Adipose tissue (tissue), 3 donors: ENCODE measurements at regions not wholly inside any gene's neighbourhood (a gene's known extent, or its start where the extent isn't known, plus 50 kb on each side); places are given as distances from the start of the nearest gene placed in this dataset.

Experiments
- H3K27ac ChIP-seq: one replicate; pipeline ENCODE4 v1.5.1; 2013; ENCODE audit warnings: low read depth, low read length
- WGBS, 3 donors: extraction: QIAGEN DNeasy Blood & Tissue Kit; methylation state at CpG; one replicate each; pipeline ENCODE4 v1.1.7; 2013; 5-methylcytosine and 5-hydroxymethylcytosine counted together
- donor health status: healthy with polysubstance abuse.
- donor health status: Bipolar disorder and iron deficiency.
- donor health status: healthy.

DNA sequence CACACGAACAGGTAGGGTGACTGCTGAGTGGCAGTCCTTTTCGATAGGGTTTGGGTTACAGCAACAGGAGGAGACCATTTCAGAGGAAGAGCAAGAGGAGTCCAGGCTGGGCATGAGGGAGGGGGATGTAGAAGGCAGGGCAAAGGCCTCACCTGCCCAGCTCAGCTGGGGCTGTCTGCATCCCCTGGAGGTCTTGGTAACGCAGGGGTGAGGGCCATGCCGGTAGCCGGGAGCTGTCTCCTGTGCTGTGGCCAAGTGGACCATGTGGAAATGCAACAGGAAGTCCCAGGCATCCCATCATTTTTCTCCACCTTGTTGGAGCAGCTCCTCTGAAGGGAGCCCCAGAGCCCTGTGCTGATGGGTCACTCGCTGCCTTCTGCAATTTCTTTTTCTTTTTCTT, 105.4 kb upstream of the C1orf174 start:
- H3K27ac ChIP-seq: no peak overlapping the region
- WGBS, 3 donors: 75 to 76% (median 76%) methylated on average over 6 of the region's 6 CpGs

- WGBS, 3 donors: 72 to 77% (median 75%) methylated on average over 6 to 7 of the region's 7 CpGs
- H3K27ac ChIP-seq: no peak overlapping the region
Measured at GRCh38 chr1:4006676-4007374, 106.8 kb upstream of the C1orf174 start.

DNA sequence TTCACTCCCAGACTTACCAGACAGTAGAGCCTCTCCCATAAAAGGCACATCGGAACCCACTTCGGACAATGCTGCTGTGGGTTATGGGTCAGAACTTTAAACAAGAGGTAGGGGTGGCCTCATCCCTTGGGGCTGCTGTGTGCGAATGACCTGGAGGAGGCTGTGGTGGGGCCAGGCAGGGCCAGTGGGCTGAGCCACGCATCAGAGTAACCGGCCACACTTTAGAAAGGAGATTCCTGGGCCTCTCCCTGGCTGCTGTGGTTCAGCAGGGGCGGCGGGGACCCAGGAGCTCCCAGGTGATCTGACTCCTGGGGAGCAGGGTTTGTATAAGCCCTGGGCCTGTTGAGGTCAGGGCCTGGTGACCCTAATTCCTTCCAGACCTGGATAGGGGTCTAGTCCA, 110.2 kb upstream of the C1orf174 start:
- 73 to 81% (median 74%) methylated on average over 7 of the region's 7 CpGs for WGBS, 3 donors
- no peak overlapping the region for H3K27ac ChIP-seq

- 57 to 72% (median 60%) methylated on average over 25 of the region's 25 CpGs for WGBS, 3 donors
- H3K27ac ChIP-seq: no peak overlapping the region
Measured at GRCh38 chr1:4010814-4011605, 110.9 kb upstream of the C1orf174 start.

DNA sequence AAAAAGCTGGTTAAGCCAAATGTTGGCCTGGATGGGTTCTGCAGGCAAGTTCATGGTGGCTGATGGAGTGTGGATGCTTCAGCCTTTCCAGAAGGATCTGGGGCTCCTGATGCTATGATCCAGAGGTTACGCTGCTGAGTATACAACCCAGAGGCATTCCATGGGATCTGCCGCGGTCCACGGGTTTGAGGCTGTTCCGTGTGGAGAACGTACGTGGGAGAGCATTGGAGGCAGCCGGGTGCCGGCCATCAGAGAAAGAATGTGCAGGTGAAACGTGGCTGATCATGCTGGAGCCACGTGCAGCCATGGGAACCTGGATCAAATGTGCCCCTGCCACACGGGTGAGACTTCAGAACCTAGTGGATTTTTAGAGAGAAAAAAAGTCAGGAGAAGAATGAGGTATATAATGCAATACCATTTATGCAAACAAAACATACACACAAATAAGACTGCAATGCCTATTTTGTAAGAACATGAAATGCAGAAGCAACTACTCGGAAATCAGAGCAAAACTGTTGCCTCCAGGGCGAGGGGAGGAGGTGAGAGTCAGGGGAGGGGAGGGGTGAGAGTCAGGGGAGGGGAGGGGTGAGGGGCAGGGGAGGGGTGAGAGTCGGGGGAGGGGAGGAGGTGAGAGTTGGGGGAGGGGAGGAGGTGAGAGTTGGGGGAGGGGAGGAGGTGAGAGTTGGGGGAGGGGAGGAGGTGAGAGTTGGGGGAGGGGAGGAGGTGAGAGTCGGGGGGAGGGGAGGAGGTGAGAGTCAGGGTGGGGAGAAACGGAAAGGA, 116.5 kb upstream of the C1orf174 start:
- no peak overlapping the region for H3K27ac ChIP-seq
- WGBS, 3 donors: 68 to 76% (median 71%) methylated on average over 15 to 16 of the region's 17 CpGs

DNA sequence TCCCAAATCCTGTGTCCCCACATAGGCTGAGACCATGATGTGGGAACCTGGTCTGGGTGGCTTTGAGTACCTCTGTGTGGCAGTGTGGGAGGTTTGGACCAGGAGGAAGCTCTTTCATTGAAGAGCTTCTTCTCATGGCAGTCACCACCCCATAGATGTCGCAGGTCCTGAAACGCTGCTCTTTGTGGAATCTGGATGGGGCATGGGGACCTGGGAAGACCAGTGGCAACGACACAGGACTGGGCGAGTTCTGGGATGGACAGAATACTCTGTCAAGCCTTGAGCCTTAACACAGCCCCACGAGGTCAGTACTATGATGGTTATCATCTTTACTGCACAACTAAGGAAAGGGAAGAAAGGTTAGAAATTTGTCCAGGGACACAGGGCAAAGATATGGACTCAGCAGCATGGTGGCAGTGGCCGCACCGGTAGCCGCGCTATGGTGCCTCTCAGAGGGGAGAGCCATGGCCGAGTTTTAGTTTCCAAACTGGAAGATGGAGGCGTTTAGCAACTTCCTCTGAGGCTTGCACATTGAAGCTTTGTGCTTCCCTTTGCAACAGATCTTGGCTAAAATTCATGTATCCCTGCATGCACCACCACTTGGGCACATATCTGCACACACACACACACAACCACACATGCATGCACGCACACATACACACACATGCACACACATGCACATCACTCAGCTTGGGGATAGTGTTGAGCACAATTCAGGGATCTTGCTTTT, 117.7 kb upstream of the C1orf174 start:
- WGBS, 3 donors: 71 to 74% (median 73%) methylated on average over 12 of the region's 12 CpGs
- no peak overlapping the region for H3K27ac ChIP-seq

DNA sequence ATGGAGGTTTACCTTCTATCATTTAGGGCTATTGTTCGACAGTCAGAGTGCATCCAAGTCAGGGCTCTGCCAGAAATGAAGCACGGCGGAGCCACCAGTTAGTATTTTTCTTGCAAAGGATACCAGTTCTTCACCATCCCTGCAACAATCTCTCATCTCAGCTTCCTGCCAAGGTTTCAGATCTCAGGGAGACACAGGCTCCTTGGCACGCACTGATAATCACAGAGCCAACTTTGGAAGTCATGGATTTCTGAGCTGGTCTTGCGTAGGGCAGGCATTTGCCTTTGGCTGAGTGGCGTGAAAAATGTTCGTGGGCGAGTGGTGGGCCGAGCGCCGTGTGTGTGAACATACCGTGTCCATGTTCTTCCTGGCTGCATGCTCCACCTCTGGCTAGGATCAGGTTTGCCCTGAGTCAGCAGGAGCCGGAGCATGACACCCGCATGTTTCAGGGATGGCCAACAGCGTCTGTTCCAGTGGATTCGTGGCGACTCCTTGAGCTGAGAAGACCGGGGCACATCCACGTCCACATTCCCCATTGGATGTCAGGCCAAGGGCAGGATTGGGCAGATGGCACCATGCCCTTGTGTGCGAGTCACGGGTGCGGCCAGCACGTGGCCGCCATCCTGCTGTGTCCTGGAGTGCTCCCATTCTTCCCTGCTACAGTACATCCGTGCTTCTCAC, 118.5 kb upstream of the C1orf174 start:
- H3K27ac ChIP-seq: no peak overlapping the region
- 84 to 86% (median 84%) methylated on average over 25 of the region's 25 CpGs for WGBS, 3 donors

- H3K27ac ChIP-seq: no peak overlapping the region
Measured at GRCh38 chr1:4019147-4019521, 119.1 kb upstream of the C1orf174 start.

DNA sequence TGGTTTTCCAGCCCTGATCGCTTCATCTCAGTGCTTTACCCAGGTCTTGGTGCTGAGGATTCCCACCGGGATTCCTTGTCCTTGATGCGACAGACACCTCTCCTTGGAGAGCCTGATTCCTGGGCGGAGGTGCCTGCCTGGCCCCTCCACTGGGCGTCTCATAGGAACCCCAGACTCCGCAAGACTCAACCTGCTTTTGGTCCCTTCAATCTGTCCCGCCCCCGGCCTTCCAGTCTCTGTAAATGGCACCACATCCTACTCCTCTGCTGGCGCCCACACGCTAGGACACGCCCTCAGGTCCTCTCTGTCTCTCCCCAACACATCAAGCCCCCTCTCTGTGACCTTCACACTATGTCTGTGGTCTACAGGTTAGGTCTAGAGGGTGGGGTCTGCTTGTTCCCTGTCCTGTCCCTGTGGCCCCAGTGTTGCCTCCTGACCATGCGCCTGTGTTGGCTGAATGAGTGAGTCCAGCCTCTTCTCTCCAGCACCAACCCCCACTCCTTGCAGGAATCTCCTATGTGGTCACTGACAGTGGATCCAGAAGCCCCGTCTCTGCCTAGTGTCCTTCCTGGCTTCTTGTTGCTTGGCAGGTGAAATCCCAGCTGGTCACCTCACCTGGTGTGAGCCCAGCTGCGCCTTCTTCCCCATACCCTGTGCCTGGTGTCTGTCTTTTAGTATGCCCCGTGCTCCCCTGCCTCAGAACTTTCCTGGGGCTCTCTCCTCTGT, 119.7 kb upstream of the C1orf174 start:
- H3K27ac ChIP-seq: no peak overlapping the region
- WGBS, 3 donors: 72 to 86% (median 85%) methylated on average over 15 of the region's 15 CpGs

More at GRCh38 chr1:4019147-4019521, 119.1 kb upstream of the C1orf174 start:
- 65 to 75% (median 73%) methylated on average over 13 of the region's 13 CpGs for WGBS, 3 donors

DNA sequence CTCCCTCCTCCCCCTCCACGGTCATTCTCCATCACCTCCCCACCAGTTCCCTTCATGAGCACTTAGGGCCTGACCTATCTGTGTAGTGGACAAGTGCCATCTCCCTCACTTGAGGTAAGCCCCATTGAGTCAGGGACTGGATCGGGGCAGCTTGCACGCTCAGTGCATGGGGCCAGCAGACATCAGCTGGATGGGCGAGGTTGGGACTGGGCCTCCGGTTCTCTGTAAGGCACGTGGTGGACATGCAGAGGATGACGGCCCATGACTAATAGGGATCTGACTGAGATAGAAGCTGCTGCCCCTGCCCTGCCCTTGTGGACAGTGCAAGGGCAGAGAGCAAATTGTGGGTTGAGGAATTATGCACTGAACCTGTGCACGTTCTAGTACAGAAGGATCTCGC, 120.4 kb upstream of the C1orf174 start:
- 52 to 71% (median 64%) methylated on average over 9 of the region's 9 CpGs for WGBS, 3 donors
- no peak overlapping the region for H3K27ac ChIP-seq

DNA sequence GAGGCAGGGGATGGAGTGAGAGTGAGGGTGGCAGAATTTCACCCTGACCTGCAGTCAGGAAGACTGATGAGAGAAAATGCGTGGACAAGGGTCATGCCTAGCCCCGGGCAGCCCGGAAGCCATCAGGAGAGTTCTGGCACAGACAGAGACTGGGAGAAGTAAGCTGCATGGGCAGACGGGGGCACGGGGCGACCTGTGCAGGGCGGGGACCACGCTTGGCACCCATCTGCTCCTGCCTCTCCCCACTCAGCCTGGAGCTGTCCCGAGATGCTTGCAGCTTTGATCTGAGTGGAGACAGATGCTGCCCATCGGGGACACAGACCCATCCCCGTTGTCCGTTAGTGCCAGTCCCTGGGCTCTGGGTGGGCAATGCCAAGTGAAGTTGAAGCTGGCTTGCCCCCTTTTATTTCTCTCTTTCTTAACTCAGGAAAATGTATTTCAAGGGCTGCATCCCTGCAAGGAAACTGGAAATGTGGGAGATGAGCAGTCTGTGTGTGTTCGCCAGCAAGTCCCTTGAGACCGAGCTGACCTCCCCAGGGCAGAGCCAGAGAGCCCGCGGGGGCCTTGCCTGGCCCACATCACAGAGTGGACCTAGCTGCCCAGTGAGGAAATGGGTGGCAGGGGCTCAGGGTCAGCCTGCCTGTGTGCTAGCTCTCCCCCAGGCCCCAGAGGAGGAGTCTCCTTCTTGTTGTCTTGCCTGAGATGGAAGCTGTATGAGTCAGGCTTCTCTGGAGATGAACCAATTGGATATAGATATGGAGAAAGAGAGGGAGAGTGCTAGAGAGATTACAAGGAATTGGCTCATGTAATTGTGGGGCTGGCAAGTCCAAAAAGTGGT, 121.3 kb upstream of the C1orf174 start:
- WGBS, 3 donors: 66 to 76% (median 76%) methylated on average over 16 of the region's 16 CpGs

DNA sequence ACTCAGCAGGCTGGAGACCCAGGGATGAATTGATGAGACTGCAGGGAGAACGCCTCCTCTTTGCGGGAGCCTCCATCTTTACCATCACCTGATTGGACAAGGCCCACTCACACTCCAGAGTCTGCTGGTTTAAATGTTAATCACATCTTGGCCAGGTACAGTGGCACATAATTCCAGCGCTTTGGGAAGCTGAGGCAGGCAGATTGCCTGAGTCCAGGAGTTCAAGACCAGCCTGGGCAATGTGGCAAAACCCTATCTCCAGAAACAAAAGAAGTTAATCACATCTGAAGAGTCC, 121.8 kb upstream of the C1orf174 start:
- 50 to 73% (median 57%) methylated on average over 3 of the region's 3 CpGs for WGBS, 3 donors
- no peak overlapping the region for H3K27ac ChIP-seq

More for the DNA sequence above, 121.3 kb upstream of the C1orf174 start:
- no peak overlapping the region for H3K27ac ChIP-seq

GRCh38 chr1:4022715-4023114, 122.6 kb upstream of the C1orf174 start:
- H3K27ac ChIP-seq: no peak overlapping the region
- 64 to 85% (median 82%) methylated on average over 14 of the region's 14 CpGs for WGBS, 3 donors

DNA sequence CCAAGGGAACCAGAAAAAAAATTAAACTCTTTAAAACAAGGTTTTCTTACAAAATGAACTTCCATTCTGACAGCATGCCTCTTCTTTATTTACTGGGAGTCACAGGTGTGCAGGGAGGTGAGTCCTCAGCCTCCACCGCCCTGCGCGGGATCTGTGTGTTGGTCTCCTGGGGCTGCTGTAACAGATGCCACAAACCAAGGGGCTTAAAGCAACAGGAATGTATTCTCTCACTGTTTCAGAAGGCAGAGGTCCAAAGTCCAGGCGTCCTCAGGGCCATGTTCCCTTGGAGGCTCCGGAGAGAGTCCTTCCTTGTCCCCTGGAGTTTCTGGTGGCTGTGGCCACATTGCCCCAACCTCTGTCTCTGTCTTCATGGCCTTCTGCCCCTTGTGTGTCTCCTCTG, 123.6 kb upstream of the C1orf174 start:
- 48 to 85% (median 84%) methylated on average over 5 of the region's 5 CpGs for WGBS, 3 donors
- no peak overlapping the region for H3K27ac ChIP-seq

- no peak overlapping the region for H3K27ac ChIP-seq
Measured at GRCh38 chr1:4024811-4025210, 124.7 kb upstream of the C1orf174 start.

- WGBS, 3 donors: 69 to 80% (median 72%) methylated on average over 5 of the region's 5 CpGs
- H3K27ac ChIP-seq: no peak overlapping the region
Measured at GRCh38 chr1:4025752-4026151, 125.7 kb upstream of the C1orf174 start.

- no peak overlapping the region for H3K27ac ChIP-seq
- WGBS, 3 donors: 53 to 77% (median 72%) methylated on average over 11 of the region's 11 CpGs
Measured at GRCh38 chr1:4027008-4027407, 126.9 kb upstream of the C1orf174 start.
